AG09309 (cell line): ENCODE measurements at regions not wholly inside any gene's neighbourhood (a gene's known extent, or its start where the extent isn't known, plus 50 kb on each side); places are given as distances from the start of the nearest gene placed in this dataset.

Experiments
- DNase-seq: peaks from one replicate; pipeline ENCODE4 v3.0.0-alpha.2; 2010; ENCODE audit warnings: low read depth
- H3K4me3 ChIP-seq: 2 replicates; pipeline ENCODE4 v1.5.1; 2011; ENCODE audit warnings: mild to moderate bottlenecking, low read depth, low read length, moderate library complexity; ENCODE audit not compliant: control insufficient read depth
- TF ChIP-seq, protein P1 (sequence below): IDR thresholded peaks from 2 replicates; pipeline ENCODE4 v1.5.1; 2011; ENCODE audit warnings: mild to moderate bottlenecking, low read depth, low read length, inconsistent platforms; ENCODE audit not compliant: insufficient read depth, control insufficient read depth; ENCODE audit errors: missing control alignments

DNA sequence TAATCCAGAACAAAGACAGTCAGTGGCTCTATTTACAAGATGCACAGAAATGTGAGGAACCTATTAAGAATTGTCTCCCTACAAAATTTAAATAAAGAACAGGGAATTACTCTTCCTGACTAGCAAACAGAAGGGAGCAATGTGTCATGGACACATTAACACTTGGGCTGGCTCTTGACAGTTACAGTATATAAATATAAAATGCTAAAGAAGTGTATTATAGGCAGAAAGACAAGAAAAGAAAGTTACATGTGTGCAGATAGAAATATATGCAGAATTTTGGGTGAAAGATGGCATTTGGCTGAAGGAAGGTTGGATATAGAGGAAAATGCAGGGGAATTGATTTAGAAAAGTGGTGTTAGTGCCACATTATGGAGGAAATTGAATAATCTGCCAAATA, 2257.1 kb upstream of the ACO1 start:
- TF ChIP-seq, protein P1, sequence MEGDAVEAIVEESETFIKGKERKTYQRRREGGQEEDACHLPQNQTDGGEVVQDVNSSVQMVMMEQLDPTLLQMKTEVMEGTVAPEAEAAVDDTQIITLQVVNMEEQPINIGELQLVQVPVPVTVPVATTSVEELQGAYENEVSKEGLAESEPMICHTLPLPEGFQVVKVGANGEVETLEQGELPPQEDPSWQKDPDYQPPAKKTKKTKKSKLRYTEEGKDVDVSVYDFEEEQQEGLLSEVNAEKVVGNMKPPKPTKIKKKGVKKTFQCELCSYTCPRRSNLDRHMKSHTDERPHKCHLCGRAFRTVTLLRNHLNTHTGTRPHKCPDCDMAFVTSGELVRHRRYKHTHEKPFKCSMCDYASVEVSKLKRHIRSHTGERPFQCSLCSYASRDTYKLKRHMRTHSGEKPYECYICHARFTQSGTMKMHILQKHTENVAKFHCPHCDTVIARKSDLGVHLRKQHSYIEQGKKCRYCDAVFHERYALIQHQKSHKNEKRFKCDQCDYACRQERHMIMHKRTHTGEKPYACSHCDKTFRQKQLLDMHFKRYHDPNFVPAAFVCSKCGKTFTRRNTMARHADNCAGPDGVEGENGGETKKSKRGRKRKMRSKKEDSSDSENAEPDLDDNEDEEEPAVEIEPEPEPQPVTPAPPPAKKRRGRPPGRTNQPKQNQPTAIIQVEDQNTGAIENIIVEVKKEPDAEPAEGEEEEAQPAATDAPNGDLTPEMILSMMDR: no peak
- DNase-seq: no peak

DNA sequence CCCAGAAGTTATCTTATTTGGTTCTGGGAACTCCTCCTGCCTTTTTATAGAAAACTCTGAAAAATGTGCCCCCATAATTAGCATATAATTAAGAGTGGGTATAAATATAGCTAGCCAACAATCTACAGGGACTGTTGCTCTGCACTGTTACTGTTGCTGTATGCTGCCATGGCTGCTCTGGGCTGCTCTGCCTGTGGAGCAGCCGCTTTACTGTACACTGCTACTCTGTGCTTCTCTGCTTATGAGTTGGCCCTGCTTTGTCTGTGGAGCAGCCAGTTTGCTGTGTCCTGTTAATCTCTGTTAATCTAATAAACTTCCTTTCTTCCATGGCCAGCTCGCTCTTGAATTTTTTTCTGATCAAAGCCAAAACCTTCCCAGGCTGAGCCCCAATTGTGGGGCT, 2244.0 kb upstream of the ACO1 start:
- H3K4me3 ChIP-seq: no peak overlapping the region
- DNase-seq: no peak
- TF ChIP-seq, protein P1: no peak

More for the DNA sequence above, 2257.1 kb upstream of the ACO1 start:
- no peak overlapping the region for H3K4me3 ChIP-seq

DNA sequence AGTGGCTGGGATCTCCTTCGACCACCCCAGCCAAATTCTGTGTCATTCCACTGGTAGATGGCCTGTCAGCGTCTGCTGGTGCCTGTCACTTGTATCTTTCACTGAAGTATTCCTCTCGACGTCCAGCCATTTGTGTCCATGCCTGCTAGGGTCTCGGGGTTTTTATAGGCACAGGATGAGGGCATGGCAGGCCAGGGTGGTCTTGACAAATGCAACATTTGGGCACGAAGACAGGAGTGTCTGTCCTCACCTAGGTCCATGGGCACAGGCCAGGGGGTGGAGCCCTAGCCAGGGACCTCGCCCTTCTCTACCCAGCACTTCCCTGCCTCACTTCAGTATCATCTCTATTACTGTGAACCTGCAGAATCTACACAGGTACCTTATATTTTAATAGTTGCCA, 2223.9 kb upstream of the ACO1 start:
- TF ChIP-seq, protein P1: no peak
- H3K4me3 ChIP-seq: no peak overlapping the region
- no peak for DNase-seq

DNA sequence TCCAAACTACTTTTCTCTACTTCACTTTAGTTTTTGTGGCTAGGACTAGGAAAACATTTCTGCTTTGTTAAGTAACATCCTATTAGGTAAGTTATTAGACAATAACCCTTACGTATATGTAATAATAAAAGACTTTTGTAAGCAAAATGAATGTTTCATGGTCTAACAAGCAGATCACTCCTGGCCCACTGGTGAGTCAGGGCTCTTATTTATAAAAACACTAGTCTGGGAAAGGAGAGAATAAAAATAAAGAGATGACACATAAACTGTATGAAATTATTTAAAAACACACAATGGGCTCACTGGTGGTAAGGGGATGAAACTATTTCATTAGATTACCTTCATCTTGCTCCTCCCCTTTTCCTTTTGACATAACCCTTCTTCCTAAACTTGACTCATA, 2212.2 kb upstream of the ACO1 start:
- DNase-seq: no peak
- TF ChIP-seq, protein P1: no peak

DNA sequence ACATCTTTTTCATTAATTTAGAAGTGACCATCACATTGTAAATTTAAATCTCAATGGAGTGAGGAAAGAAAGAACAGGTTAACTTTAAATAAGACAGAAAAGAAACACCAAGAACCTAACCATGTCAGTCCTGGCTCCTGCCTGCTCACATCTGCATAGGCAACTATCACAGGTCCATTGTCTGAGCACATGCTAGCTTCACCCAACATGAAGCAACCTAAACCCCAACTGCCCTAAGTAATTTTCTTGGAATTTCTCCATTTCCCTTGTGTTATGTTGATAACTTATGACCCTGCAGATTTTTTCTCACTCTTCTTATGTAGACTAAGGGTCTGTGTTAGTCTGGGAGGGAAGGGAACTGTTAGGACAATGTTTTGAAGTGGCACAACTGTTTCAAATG, 2205.8 kb upstream of the ACO1 start:
- no peak overlapping the region for H3K4me3 ChIP-seq
- no peak for DNase-seq
- TF ChIP-seq, protein P1: no peak

More for the DNA sequence above, 2212.2 kb upstream of the ACO1 start:
- no peak overlapping the region for H3K4me3 ChIP-seq

DNA sequence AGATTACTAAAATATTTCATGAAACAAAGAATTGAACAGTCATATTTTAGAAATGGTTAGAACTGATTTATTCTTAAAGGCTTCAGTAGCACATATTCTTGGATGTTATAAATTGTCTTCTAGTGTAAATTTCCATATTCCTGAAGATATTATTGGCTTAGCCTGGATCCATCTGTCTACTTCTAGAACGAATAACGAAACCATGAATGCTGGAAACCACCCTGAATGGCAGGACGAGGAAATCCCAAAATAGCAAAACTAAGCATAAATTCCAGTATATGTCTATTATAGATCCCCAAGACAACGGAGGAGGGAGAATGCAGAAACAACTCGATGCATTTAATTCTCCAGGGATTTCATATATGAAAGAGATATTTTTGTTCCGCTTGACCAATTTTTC, 2191.0 kb upstream of the ACO1 start:
- no peak for DNase-seq
- H3K4me3 ChIP-seq: no peak overlapping the region
- TF ChIP-seq, protein P1: no peak

DNA sequence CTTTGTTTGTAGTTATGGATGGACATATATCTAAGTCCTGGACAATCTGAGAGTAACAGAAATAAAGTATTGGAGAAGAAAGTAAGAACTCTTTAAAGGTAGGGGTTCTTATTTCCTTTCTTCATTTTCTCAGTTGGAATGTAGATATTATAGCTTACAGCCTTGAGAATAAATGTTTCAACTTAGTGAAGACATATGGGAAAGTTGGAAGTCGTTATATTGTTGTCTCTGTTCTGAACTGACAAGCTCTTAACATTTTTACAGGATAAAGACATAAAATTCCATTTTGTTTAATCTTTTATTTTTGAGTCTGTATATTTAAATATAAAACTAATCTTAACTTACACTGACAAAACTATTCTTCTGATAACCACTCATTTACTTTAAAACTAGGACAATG, 2187.5 kb upstream of the ACO1 start:
- TF ChIP-seq, protein P1: no peak
- H3K4me3 ChIP-seq: no peak overlapping the region
- DNase-seq: no peak
